HT-29 (cell line): ENCODE measurements at regions not wholly inside any gene's neighbourhood (a gene's known extent, or its start where the extent isn't known, plus 50 kb on each side); places are given as distances from the start of the nearest gene placed in this dataset.

Experiments used
- DNase-seq: peaks from one replicate; pipeline ENCODE4 v3.0.0-alpha.2; 2015; ENCODE audit warnings: low spot score

GRCh38 chr3:28646435-28646834 lies 297.8 kb upstream of the AZI2 start:
- no peak for DNase-seq

GRCh38 chr3:28649266-28649665 lies 300.6 kb upstream of the AZI2 start:
- no peak for DNase-seq

- DNase-seq, result no peak
Measured at GRCh38 chr3:28651159-28651558, 302.5 kb upstream of the AZI2 start.

GRCh38 chr3:28664123-28664522 lies 315.5 kb upstream of the AZI2 start:
- DNase-seq, result no peak

GRCh38 chr3:28667646-28668621 lies 319.3 kb upstream of the AZI2 start:
- DNase-seq, result peak; percentile 77

- DNase-seq, result no peak
Measured at GRCh38 chr3:28669870-28670269, 321.2 kb upstream of the AZI2 start.

- no peak for DNase-seq
Measured at GRCh38 chr3:28672406-28672805, 323.8 kb upstream of the AZI2 start.

GRCh38 chr3:28673446-28673845 lies 324.8 kb upstream of the AZI2 start:
- DNase-seq, result no peak

GRCh38 chr3:28674212-28674611 lies 325.6 kb upstream of the AZI2 start:
- no peak for DNase-seq

GRCh38 chr3:28677581-28677980 lies 329.0 kb upstream of the AZI2 start:
- DNase-seq, result no peak

- no peak for DNase-seq
Measured at GRCh38 chr3:28678086-28678485, 329.5 kb upstream of the AZI2 start.

- no peak for DNase-seq
Measured at GRCh38 chr3:28680050-28680449, 331.4 kb upstream of the AZI2 start.

- DNase-seq, result no peak
Measured at GRCh38 chr3:28682121-28682520, 333.5 kb upstream of the AZI2 start.

GRCh38 chr3:28690176-28690575 lies 341.6 kb upstream of the AZI2 start:
- no peak for DNase-seq

GRCh38 chr3:28698706-28699105 lies 350.1 kb upstream of the AZI2 start:
- no peak for DNase-seq

GRCh38 chr3:28699283-28699682 lies 350.7 kb upstream of the AZI2 start:
- DNase-seq, result no peak

GRCh38 chr3:28700728-28701127 lies 352.1 kb upstream of the AZI2 start:
- no peak for DNase-seq

GRCh38 chr3:28703843-28704242 lies 355.2 kb upstream of the AZI2 start:
- DNase-seq, result no peak

- DNase-seq, result no peak
Measured at GRCh38 chr3:28711293-28711692, 362.7 kb upstream of the AZI2 start.

GRCh38 chr3:28716939-28717338 lies 368.3 kb upstream of the AZI2 start:
- DNase-seq, result no peak

- DNase-seq, result no peak
Measured at GRCh38 chr3:28718074-28718849, 369.6 kb upstream of the AZI2 start.

- DNase-seq, result peak; percentile 48
Measured at GRCh38 chr3:28726840-28727239, 378.2 kb upstream of the AZI2 start.

- no peak for DNase-seq
Measured at GRCh38 chr3:28727307-28727706, 378.7 kb upstream of the AZI2 start.
